Fibroblast of lung (primary cell): ENCODE measurements at regions not wholly inside any gene's neighbourhood (a gene's known extent, or its start where the extent isn't known, plus 50 kb on each side); places are given as distances from the start of the nearest gene placed in this dataset.

Source experiments
- CTCF ChIP-seq, 2 donors: IDR thresholded peaks in 1 of 2; conservative IDR thresholded peaks in 1 of 2; 1 replicate in 1 of 2; 2 replicates in 1 of 2; pipeline ENCODE4 v1.5.1; 2011 to 2012; ENCODE audit warnings: low read length in 2 of 2, control low read depth in 1 of 2, inconsistent platforms in 1 of 2, low read depth in 1 of 2, mild to moderate bottlenecking in 1 of 2
- EZH2 ChIP-seq: IDR thresholded peaks from 2 replicates; pipeline ENCODE4 v1.5.1; 2012; ENCODE audit warnings: low read length, control low read depth, mild to moderate bottlenecking; ENCODE audit errors: missing control alignments

- TF ChIP-seq CTCF (conservative IDR thresholded peaks at IDR 0.05 in 1 of 2, IDR thresholded peaks at IDR 0.05 in 1 of 2; ENCODE audit: low read depth in 1 of 2, low read length in 2 of 2), result no peak
- TF ChIP-seq EZH2, result no peak
Measured at GRCh38 chr6:166251655-166252054, 56.5 kb downstream of the PRR18 start.
